Trophoblast cell (in vitro differentiated cells and primary cell): ENCODE measurements at regions not wholly inside any gene's neighbourhood (a gene's known extent, or its start where the extent isn't known, plus 50 kb on each side); places are given as distances from the start of the nearest gene placed in this dataset.
A peak's percentile ranks its signal among the peaks of the same experiment; 100 is the strongest.

Experiments
- DNase-seq, 2 donors: peaks; one replicate each; pipeline ENCODE4 v3.0.0-alpha.2; 2016
- H2AFZ ChIP-seq: 2 replicates; pipeline ENCODE4 v1.6.1; 2013; ENCODE audit warnings: low read length, moderate library complexity, mild to moderate bottlenecking; ENCODE audit not compliant: insufficient read depth, poor library complexity
- H2AK5ac ChIP-seq: 2 replicates; pipeline ENCODE4 v1.6.1; 2013; ENCODE audit warnings: mild to moderate bottlenecking, low read length
- H2BK120ac ChIP-seq: 2 replicates; pipeline ENCODE4 v1.6.1; 2013; ENCODE audit warnings: low read length, mild to moderate bottlenecking, moderate library complexity; ENCODE audit not compliant: insufficient read depth, poor library complexity
- H2BK12ac ChIP-seq: 2 replicates; pipeline ENCODE4 v1.6.1; 2013; ENCODE audit warnings: mild to moderate bottlenecking, low read length, moderate library complexity
- H2BK5ac ChIP-seq: 2 replicates; pipeline ENCODE4 v1.6.1; 2013; ENCODE audit warnings: low read length, low read depth, moderate library complexity, mild to moderate bottlenecking; ENCODE audit not compliant: poor library complexity
- H3K14ac ChIP-seq: 2 replicates; pipeline ENCODE4 v1.6.1; 2013; ENCODE audit warnings: mild to moderate bottlenecking, low read length
- H3K18ac ChIP-seq: 2 replicates; pipeline ENCODE4 v1.6.1; 2013; ENCODE audit warnings: mild to moderate bottlenecking, low read length
- H3K23ac ChIP-seq: 2 replicates; pipeline ENCODE4 v1.6.1; 2013; ENCODE audit warnings: low read length
- H3K27ac ChIP-seq: 2 replicates; pipeline ENCODE4 v1.5.1; 2013; ENCODE audit warnings: low read depth, mild to moderate bottlenecking, inconsistent platforms, low read length, moderate library complexity
- H3K27me3 ChIP-seq: 2 replicates; pipeline ENCODE4 v1.6.1; 2013; ENCODE audit warnings: inconsistent platforms, mild to moderate bottlenecking, low read length, moderate library complexity; ENCODE audit not compliant: insufficient read depth
- H3K36me3 ChIP-seq, 2 experiments: 1 replicate in 1 of 2; 2 replicates in 1 of 2; pipeline ENCODE4 v1.6.1; 2013; ENCODE audit warnings: low read length in 2 of 2, mild to moderate bottlenecking in 2 of 2, moderate library complexity in 1 of 2; ENCODE audit not compliant: insufficient read depth in 2 of 2, control insufficient read depth in 1 of 2
- H3K4ac ChIP-seq: 2 replicates; pipeline ENCODE4 v1.6.1; 2013; ENCODE audit warnings: low read depth, mild to moderate bottlenecking, low read length, moderate library complexity
- H3K4me1 ChIP-seq, 2 experiments: 1 replicate in 1 of 2; 2 replicates in 1 of 2; pipeline ENCODE4 v1.6.1; 2013; ENCODE audit warnings: low read length in 2 of 2, mild to moderate bottlenecking in 2 of 2, moderate library complexity in 1 of 2; ENCODE audit not compliant: insufficient read depth in 2 of 2, control insufficient read depth in 1 of 2
- H3K4me2 ChIP-seq: 2 replicates; pipeline ENCODE4 v1.6.1; 2013; ENCODE audit warnings: inconsistent platforms, mild to moderate bottlenecking, low read length, moderate library complexity
- H3K4me3 ChIP-seq: 2 replicates; pipeline ENCODE4 v1.5.1; 2013; ENCODE audit warnings: mild to moderate bottlenecking, low read depth, low read length, inconsistent platforms
- H3K79me1 ChIP-seq: one replicate; pipeline ENCODE4 v1.6.1; 2013; ENCODE audit warnings: low read length
- H3K79me2 ChIP-seq: 2 replicates; pipeline ENCODE4 v1.6.1; 2013; ENCODE audit warnings: low read length, mild to moderate bottlenecking; ENCODE audit not compliant: control insufficient read depth, insufficient read depth, poor library complexity
- H3K9ac ChIP-seq: 2 replicates; pipeline ENCODE4 v1.6.1; 2013; ENCODE audit warnings: mild to moderate bottlenecking, low read length
- H3K9me3 ChIP-seq: 2 replicates; pipeline ENCODE4 v1.6.1; 2013; ENCODE audit warnings: low read depth, mild to moderate bottlenecking, control low read depth, inconsistent platforms, low read length; ENCODE audit not compliant: insufficient read depth
- H4K12ac ChIP-seq: 2 replicates; pipeline ENCODE4 v1.6.1; 2013; ENCODE audit warnings: low read depth, mild to moderate bottlenecking, low read length, moderate library complexity
- H4K8ac ChIP-seq: 2 replicates; pipeline ENCODE4 v1.6.1; 2013; ENCODE audit warnings: low read depth, mild to moderate bottlenecking, low read length, moderate library complexity
- H4K91ac ChIP-seq: one replicate; pipeline ENCODE4 v1.6.1; 2013; ENCODE audit warnings: low read depth, mild to moderate bottlenecking, low read length, moderate library complexity
- WGBS: extraction: QIAGEN DNeasy Blood & Tissue Kit; methylation state at CpG from one replicate; pipeline ENCODE4 v1.1.7; 2013; ENCODE audit warnings: missing lambda C conversion rate; ENCODE audit not compliant: insufficient read length, insufficient coverage; ENCODE audit errors: extremely low coverage; 5-methylcytosine and 5-hydroxymethylcytosine counted together

GRCh38 chr2:128525653-128526052, 207.0 kb upstream of the HS6ST1 start:
- H3K36me3 ChIP-seq = no peaks in the 10 kb centered on the region
- no peak overlapping the region for H3K4ac ChIP-seq
- no peaks in the 10 kb centered on the region for H3K79me2 ChIP-seq
- H3K14ac ChIP-seq = no peak overlapping the region
- H3K18ac ChIP-seq = no peak overlapping the region
- WGBS = no CpG with 5 or more reads among the region's 6 CpGs
- no peaks in the 10 kb centered on the region for H3K27me3 ChIP-seq
- no peak overlapping the region for H3K4me3 ChIP-seq
- H4K8ac ChIP-seq = no peak overlapping the region
- H3K9ac ChIP-seq = no peak overlapping the region
- H3K23ac ChIP-seq = no peak overlapping the region
- H2BK12ac ChIP-seq = no peak overlapping the region
- no peak overlapping the region for H2AK5ac ChIP-seq
- H3K79me1 ChIP-seq = no peaks in the 10 kb centered on the region
- no peak overlapping the region for H3K27ac ChIP-seq
- H2AFZ ChIP-seq = no peak overlapping the region
- H3K4me2 ChIP-seq = no peak overlapping the region
- no peak overlapping the region for H4K12ac ChIP-seq
- no peak overlapping the region for H4K91ac ChIP-seq
- no peak overlapping the region for H2BK120ac ChIP-seq
- H2BK5ac ChIP-seq = no peak overlapping the region
- H3K4me1 ChIP-seq = peaks cover 11 to 12% of the 10 kb centered on the region in 2 experiments
- DNase-seq = no peak
- no peaks in the 10 kb centered on the region for H3K9me3 ChIP-seq

- no peaks in the 10 kb centered on the region for H3K79me1 ChIP-seq
- peak in 1 of 2 donors; percentile 2 for DNase-seq
- no peaks in the 10 kb centered on the region for H3K27me3 ChIP-seq
- H3K4me2 ChIP-seq = no peak overlapping the region
- no peak overlapping the region for H4K91ac ChIP-seq
- no peaks in the 10 kb centered on the region for H3K9me3 ChIP-seq
- peaks cover 11 to 12% of the 10 kb centered on the region in 2 experiments for H3K4me1 ChIP-seq
- no peak overlapping the region for H3K18ac ChIP-seq
- H2BK120ac ChIP-seq = no peak overlapping the region
- no CpG with 5 or more reads among the region's 14 CpGs for WGBS
- H2AFZ ChIP-seq = no peak overlapping the region
- no peak overlapping the region for H4K12ac ChIP-seq
- H3K23ac ChIP-seq = no peak overlapping the region
- H3K4me3 ChIP-seq = no peak overlapping the region
- no peak overlapping the region for H4K8ac ChIP-seq
- H3K9ac ChIP-seq = no peak overlapping the region
- no peak overlapping the region for H3K27ac ChIP-seq
- no peaks in the 10 kb centered on the region for H3K79me2 ChIP-seq
- no peak overlapping the region for H2BK12ac ChIP-seq
- H2AK5ac ChIP-seq = no peak overlapping the region
- H3K36me3 ChIP-seq = no peaks in the 10 kb centered on the region
- no peak overlapping the region for H3K4ac ChIP-seq
- H2BK5ac ChIP-seq = no peak overlapping the region
- H3K14ac ChIP-seq = no peak overlapping the region
These were observed 207.8 kb upstream of the HS6ST1 start for GRCh38 chr2:128526455-128526976.

- H3K9ac ChIP-seq = no peak overlapping the region
- H2BK12ac ChIP-seq = no peak overlapping the region
- H3K4me3 ChIP-seq = no peak overlapping the region
- no peak overlapping the region for H3K4ac ChIP-seq
- H2BK120ac ChIP-seq = no peak overlapping the region
- H3K9me3 ChIP-seq = no peaks in the 10 kb centered on the region
- DNase-seq = no peak
- H4K8ac ChIP-seq = no peak overlapping the region
- H3K27ac ChIP-seq = no peak overlapping the region
- H2BK5ac ChIP-seq = no peak overlapping the region
- peaks cover 11 to 12% of the 10 kb centered on the region in 2 experiments for H3K4me1 ChIP-seq
- no CpG with 5 or more reads among the region's 5 CpGs for WGBS
- H3K4me2 ChIP-seq = no peak overlapping the region
- H3K36me3 ChIP-seq = no peaks in the 10 kb centered on the region
- H3K14ac ChIP-seq = no peak overlapping the region
- no peaks in the 10 kb centered on the region for H3K79me1 ChIP-seq
- H3K27me3 ChIP-seq = no peaks in the 10 kb centered on the region
- no peak overlapping the region for H3K23ac ChIP-seq
- no peak overlapping the region for H3K18ac ChIP-seq
- no peak overlapping the region for H2AK5ac ChIP-seq
- no peak overlapping the region for H4K12ac ChIP-seq
- H3K79me2 ChIP-seq = no peaks in the 10 kb centered on the region
- H2AFZ ChIP-seq = no peak overlapping the region
- H4K91ac ChIP-seq = no peak overlapping the region
These were observed 209.5 kb upstream of the HS6ST1 start for GRCh38 chr2:128528133-128528532.

- Histone ChIP-seq H2BK120ac (no peak overlapping the region), H3K9ac (peak overlapping the region; percentile 46), H3K4me2 (no peak overlapping the region), H3K4me1 (peaks cover 9 to 11% of the 10 kb centered on the region in 2 experiments), H4K8ac (no peak overlapping the region), H2BK5ac (no peak overlapping the region), H3K9me3 (no peaks in the 10 kb centered on the region), H3K27ac (no peak overlapping the region), H3K79me1 (no peaks in the 10 kb centered on the region), H4K91ac (no peak overlapping the region), H3K23ac (no peak overlapping the region), H2AFZ (no peak overlapping the region), H3K4me3 (no peak overlapping the region), H2BK12ac (no peak overlapping the region), H3K79me2 (no peaks in the 10 kb centered on the region), H3K27me3 (no peaks in the 10 kb centered on the region), H4K12ac (no peak overlapping the region), H3K18ac (no peak overlapping the region), H3K4ac (no peak overlapping the region), H2AK5ac (no peak overlapping the region), H3K14ac (no peak overlapping the region), H3K36me3 (no peaks in the 10 kb centered on the region)
- DNase-seq = no peak
- no CpG with 5 or more reads among the region's 4 CpGs for WGBS
These were observed 211.4 kb upstream of the HS6ST1 start for GRCh38 chr2:128530025-128530573.
